ENCODE measurements at regions not wholly inside any gene's neighbourhood (a gene's known extent, or its start where the extent isn't known, plus 50 kb on each side); places are given as distances from the start of the nearest gene placed in this dataset.

DNA sequence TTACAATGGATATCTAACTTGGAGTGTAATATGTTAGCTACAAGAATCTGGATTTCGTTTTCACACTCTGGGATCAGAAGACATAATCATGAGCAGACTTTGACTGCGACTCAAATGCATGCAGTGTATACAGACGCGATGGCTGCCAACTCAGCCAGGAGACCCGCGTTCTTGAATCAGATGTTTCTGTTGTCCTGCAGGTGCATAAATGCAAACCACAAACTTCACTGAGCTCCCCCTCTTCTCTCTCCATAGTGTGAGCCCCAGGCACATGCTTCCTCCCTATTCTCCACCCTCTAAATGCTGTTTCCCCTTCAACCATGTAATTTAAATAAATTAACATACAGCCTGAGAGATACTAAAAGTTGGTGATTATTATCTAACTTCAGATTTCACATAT lies 347.9 kb downstream of the DCHS2 start:
- H3K4ac ChIP-seq (ENCODE audit: low read depth, low read length) = no peak overlapping the region
- no peak overlapping the region for H3T11ph ChIP-seq (ENCODE audit: low read length)
- no peak overlapping the region for H3K18ac ChIP-seq (ENCODE audit: insufficient read length, low read depth, low read length)
- no peaks in the 10 kb centered on the region for H3K79me2 ChIP-seq (ENCODE audit: insufficient read depth, low read length)
- H3K27me3 ChIP-seq (ENCODE audit: insufficient read depth, low read length) = no peaks in the 10 kb centered on the region
- no peak overlapping the region for H3K4me2 ChIP-seq (ENCODE audit: insufficient read depth, insufficient read length, low read length)
- Mint-ChIP-seq H3K4me3 (no peak overlapping the region), H3K4me1 (peaks cover 7 to 8% of the 10 kb centered on the region in 2 experiments), H3K27me3 (ENCODE audit: low read depth) (no peaks in the 10 kb centered on the region; the same call in 1 of the 2 replicates), H3K36me3 (ENCODE audit: insufficient read depth in 1 of 3, low read depth in 3 of 3) (no peaks in the 10 kb centered on the region), H3K9me3 (no peaks in the 10 kb centered on the region; a peak in 1 of 5 replicates), H3K27ac (no peak overlapping the region)
- no peak overlapping the region for H4K91ac ChIP-seq (ENCODE audit: insufficient read length, low read depth, low read length)
- no peaks in the 10 kb centered on the region for H3K9me3 ChIP-seq (ENCODE audit: control insufficient read depth, low read depth, low read length)
- H4K20me1 ChIP-seq (ENCODE audit: control insufficient read depth, insufficient read depth, insufficient read length) = no peaks in the 10 kb centered on the region
- no peak overlapping the region for H2BK12ac ChIP-seq (ENCODE audit: insufficient read length, low read depth, low read length)
- no peak for TF ChIP-seq CTCF (conservative IDR thresholded peaks at IDR 0.05)
- H3K9ac ChIP-seq (ENCODE audit: extremely low read depth, insufficient read length, low read length) = no peak overlapping the region
- H4K5ac ChIP-seq (ENCODE audit: insufficient read length, low read depth, low read length) = no peak overlapping the region
- no peak overlapping the region for H2BK120ac ChIP-seq (ENCODE audit: low read depth, low read length, poor library complexity, severe bottlenecking)
- no peak overlapping the region for H2AFZ ChIP-seq (ENCODE audit: low read length)
- no peaks in the 10 kb centered on the region for H3K79me1 ChIP-seq (ENCODE audit: insufficient read depth, low read depth, low read length, poor library complexity, severe bottlenecking)
- no peak overlapping the region for H3K23ac ChIP-seq (ENCODE audit: insufficient read length, low read depth, low read length)
- no peak overlapping the region for H2BK15ac ChIP-seq (ENCODE audit: low read depth, low read length)
- no peaks in the 10 kb centered on the region for H3K23me2 ChIP-seq (ENCODE audit: insufficient read length, low read depth, low read length, poor library complexity, severe bottlenecking)
- no peak overlapping the region for H2AK5ac ChIP-seq (ENCODE audit: insufficient read length, low read length)
- DNase-seq = no peak
- no peak overlapping the region for H2BK5ac ChIP-seq (ENCODE audit: insufficient read length, low read length)
- H3K4me1 ChIP-seq (ENCODE audit: insufficient read depth, low read length) = no peaks in the 10 kb centered on the region
- H3K56ac ChIP-seq (ENCODE audit: insufficient read length, low read depth, low read length) = no peak overlapping the region
- no CpG with 5 or more reads among the region's 6 CpGs for WGBS (ENCODE audit: extremely low coverage, insufficient read length, low lambda C conversion rate)
- H4K8ac ChIP-seq (replicated peaks; ENCODE audit: insufficient read length, low read depth, low read length) = no peak overlapping the region
- H3K14ac ChIP-seq (ENCODE audit: insufficient read depth, low read length) = no peak overlapping the region
- no peak overlapping the region for H2BK20ac ChIP-seq (ENCODE audit: low read depth, low read length, poor library complexity, severe bottlenecking)
- no peak overlapping the region for H3K27ac ChIP-seq (ENCODE audit: insufficient read length, low read depth, low read length)

Measured in H9 (cell line).